GM23338 (cell line): ENCODE measurements at regions not wholly inside any gene's neighbourhood (a gene's known extent, or its start where the extent isn't known, plus 50 kb on each side); places are given as distances from the start of the nearest gene placed in this dataset.

ENCODE experiments used
- CREB1 ChIP-seq: fragments of 250-450 bp; sonication (Bioruptor Pico); IDR thresholded peaks from 2 replicates; pipeline ENCODE4 v1.5.0; 2020; ENCODE audit warnings: low read depth, mild to moderate bottlenecking, moderate library complexity
- EZH2phosphoT487 ChIP-seq: fragments of 200-600 bp; sonication (generic); IDR thresholded peaks from one replicate; pipeline ENCODE4 v1.8.1; 2018; ENCODE audit warnings: antibody characterized with exemption; ENCODE audit not compliant: unreplicated experiment
- JUNB ChIP-seq: IDR thresholded peaks from one replicate; pipeline ENCODE4 v1.6.1; 2016; ENCODE audit warnings: antibody characterized with exemption; ENCODE audit not compliant: unreplicated experiment
- POLR2AphosphoS5 ChIP-seq: IDR thresholded peaks from 2 replicates; pipeline ENCODE4 v1.6.1; 2016; ENCODE audit warnings: antibody characterized with exemption, low read depth
- REST ChIP-seq: IDR thresholded peaks from one replicate; pipeline ENCODE4 v1.6.1; 2018; ENCODE audit warnings: antibody characterized with exemption; ENCODE audit not compliant: unreplicated experiment
- ZNF114 ChIP-seq: fragments of 250-450 bp; sonication (Bioruptor Pico); IDR thresholded peaks from 2 replicates; pipeline ENCODE4 v1.5.0; 2020; ENCODE audit warnings: mild to moderate bottlenecking, moderate library complexity
- TF ChIP-seq, protein P1 (sequence below), 2 experiments: fragments of 200-600 bp in 1 of 2; sonication (generic) in 1 of 2; conservative IDR thresholded peaks; 2 replicates each; pipeline versions ENCODE4 v1.5.1 to v1.6.1; 2016 to 2017; ENCODE audit warnings: antibody characterized with exemption in 2 of 2, low read depth in 2 of 2, mild to moderate bottlenecking in 2 of 2, moderate library complexity in 1 of 2

DNA sequence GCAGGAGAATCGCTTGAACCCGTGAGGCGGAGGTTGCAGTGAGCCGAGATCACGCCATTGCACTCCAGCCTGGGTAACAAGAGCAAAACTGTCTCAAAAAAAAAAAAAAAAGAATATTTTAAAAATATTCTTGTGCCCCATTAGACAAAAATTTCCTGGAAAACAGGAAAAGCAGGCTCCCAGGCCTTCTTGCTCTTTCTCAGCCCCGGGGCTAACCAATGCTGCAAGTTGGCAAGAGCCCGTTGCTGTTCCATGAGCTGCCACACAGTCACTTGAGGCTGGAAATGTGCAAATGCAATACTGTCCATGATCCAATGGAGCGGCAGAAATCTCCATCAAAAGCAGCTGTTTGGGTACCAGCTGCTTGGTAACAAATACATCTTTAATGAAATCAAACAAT is 994.7 kb downstream of the VRK1 start:
- TF ChIP-seq CREB1 (CRISPR knock-in tag) (no peak), JUNB (no peak), POLR2AphosphoS5 (no peak), ZNF114 (CRISPR knock-in tag) (no peak), REST (no peak), EZH2phosphoT487 (no peak)
- TF ChIP-seq, protein P1, sequence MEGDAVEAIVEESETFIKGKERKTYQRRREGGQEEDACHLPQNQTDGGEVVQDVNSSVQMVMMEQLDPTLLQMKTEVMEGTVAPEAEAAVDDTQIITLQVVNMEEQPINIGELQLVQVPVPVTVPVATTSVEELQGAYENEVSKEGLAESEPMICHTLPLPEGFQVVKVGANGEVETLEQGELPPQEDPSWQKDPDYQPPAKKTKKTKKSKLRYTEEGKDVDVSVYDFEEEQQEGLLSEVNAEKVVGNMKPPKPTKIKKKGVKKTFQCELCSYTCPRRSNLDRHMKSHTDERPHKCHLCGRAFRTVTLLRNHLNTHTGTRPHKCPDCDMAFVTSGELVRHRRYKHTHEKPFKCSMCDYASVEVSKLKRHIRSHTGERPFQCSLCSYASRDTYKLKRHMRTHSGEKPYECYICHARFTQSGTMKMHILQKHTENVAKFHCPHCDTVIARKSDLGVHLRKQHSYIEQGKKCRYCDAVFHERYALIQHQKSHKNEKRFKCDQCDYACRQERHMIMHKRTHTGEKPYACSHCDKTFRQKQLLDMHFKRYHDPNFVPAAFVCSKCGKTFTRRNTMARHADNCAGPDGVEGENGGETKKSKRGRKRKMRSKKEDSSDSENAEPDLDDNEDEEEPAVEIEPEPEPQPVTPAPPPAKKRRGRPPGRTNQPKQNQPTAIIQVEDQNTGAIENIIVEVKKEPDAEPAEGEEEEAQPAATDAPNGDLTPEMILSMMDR (conservative IDR thresholded peaks at IDR 0.05; ENCODE audit: low read depth in 2 of 2): no peak
